MV-4-11 (cell line): ENCODE measurements at regions not wholly inside any gene's neighbourhood (a gene's known extent, or its start where the extent isn't known, plus 50 kb on each side); places are given as distances from the start of the nearest gene placed in this dataset.

Experiments used
- DNase-seq: peaks from one replicate; lab custom pipeline; 2025; lab: John Stamatoyannopoulos, UW

DNA sequence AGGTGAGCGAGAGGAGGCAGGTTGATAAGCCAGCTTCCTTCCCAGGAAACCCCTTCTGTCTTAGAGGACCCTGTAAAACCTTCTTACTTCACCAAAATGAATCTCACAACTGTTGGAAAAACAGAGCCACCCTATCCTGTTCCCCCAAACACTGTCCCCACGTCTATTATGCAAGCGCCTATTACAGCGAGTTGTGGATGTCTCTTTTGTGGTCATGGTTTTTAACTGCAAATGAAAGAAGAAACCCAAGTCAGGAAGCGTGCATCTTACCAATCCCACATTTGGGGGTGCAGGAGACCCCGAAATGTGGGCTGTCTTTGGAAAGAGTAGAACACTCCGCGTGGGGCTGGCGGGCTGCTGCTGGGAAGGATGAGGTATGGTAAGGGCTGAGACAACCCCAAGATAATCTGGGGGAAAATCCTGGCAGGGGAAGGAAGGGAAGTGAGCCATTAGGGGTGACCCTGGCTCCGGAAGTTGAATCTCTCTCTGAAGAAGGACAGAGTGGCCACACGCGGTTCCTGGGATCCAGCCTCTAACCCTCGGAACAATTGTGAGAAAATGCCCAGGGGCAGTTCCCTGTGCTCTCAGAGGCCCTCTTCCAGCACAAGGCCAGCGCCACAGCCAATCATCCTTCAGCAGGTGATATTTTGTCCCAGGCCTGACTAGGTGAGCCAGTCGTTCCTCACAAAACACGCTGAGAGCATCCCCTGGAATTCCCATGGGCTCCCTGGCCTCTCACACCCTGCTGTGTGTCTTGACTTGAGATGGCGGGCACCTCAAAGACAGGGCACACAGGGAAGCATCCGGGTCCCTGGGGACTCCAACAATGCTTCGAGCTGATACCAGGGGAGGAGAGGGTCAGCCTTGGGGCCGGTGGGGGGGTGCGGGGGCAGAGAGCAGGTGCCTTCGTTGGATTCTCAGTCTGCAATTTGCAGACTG, 168.5 kb upstream of the IRF2BP2 start:
- peak; percentile 100 for DNase-seq

DNA sequence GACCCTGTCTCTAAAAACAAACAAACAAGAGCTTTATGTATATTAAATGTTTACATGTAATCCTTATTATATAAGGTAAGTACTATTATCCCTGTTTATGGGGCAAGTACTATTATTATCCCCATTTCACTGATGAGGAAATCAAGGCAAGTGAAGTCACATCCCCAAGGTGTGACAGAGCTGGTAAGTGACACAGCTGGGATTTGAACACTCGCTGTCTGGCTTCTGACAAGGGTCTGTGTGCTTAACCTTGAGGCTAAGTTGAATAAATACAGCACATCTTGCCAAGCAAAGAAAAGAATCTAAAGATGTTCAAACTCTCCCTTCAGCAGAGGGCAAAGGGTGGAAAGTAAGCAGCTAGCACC, 167.9 kb upstream of the IRF2BP2 start:
- no peak for DNase-seq

DNA sequence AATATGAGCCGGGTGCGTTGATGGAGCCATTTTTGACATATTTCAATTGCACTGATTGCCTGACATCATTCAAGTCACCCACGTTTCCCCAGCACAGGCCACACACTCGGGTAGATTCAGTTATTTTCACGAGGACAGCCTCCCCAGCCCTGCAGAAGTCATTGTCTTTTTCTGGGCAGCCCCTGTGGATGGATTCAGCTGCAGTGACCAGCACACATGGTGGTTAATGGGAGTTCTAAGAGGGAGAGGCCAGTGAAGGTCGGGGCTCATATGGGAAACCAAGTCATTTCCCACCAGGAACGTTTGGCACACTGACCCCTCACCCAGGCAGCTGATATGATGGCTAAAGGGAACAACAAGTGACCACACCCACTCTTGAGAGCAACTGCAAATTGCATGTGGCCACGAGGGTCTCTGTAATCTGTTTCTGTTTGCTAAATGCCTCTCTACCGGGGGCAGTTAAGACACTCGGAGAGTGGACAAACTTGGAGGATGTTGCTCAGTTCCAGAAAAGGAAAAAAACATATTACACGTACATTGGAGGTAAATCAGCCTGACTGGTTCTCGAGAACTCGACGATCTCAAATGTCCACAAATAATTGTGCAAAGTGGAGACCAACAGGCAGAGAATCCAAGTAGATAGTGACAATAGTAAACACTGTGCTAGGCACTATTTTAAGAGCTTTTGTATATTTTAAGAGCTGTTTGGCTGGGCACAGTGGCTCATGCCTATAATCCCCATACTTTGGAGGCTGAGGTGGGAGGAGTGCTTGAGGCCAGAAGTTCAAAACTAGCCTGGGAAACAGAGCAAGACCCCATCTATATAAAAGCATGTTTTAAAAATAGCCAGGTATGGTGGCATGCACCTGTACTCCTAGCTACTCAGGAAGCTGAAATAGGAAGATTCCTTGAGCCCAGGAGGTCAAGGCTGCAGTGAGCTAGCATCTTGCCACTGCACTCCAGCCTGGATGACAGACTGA, 167.2 kb upstream of the IRF2BP2 start:
- DNase-seq: no peak

DNA sequence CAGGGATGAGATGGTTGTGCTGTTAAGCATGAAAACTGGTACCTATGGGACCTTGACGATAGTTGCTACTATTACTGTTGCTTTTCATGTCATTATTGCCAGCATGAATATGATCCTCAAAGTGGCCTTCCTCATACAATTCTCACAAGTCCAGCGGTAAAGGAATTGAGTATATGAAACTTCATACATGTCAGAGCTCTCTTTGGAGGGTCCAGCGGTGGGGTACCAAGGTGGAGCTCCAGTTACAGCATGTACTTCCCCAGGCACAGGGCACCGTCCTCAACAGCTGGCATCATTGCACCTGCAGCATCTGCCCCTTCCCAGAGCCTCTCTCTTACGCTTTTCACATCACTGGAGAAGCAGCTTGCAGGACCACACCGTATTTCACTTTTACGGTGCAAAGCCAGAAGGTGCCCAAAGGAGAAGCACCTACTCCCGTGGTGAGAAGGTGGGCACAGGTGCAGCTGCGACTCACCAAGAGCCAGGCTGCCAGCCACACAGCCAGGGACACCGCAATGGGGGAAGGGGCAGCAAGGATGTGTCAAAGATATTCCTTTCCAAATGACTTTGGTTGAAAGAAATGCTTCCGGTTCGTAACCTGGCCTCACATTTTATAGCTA, 166.4 kb upstream of the IRF2BP2 start:
- DNase-seq: no peak

DNA sequence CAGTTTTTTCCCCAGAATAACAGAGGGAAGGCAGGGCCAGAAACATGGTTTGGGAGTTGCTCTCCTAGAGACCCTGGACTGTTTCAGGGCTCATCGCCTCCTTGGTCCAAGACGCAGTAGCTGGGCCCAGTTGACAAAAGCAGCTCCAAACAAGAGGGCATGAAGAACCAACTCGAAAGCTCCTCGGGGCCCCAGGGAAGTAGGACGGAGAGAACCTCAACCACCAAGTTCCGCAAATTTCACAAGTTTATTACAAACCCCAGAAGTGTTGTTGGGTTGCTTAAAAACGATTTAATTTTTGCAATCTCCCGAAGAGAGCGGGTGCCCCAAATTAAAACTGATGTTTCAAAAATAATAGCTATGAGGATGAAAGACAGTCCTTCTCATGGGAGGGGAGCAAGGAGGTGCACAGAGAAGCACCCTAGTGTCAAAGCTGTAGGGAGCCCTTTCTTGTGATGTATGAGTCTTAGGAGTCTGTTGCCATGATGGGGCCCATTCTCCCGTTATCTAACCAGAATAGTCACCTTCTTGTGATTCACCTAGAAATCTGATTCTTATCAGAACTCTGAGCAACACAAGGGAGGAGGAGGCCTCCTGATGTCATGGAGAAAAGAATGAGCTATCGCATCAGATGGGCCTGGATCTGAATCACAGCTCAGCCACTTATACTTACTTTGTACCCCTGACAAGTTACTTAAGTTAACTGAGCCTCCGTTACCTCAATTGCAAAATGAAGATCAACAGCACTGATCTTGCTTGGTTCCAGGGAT, 165.7 kb upstream of the IRF2BP2 start:
- DNase-seq: peak; percentile 98

DNA sequence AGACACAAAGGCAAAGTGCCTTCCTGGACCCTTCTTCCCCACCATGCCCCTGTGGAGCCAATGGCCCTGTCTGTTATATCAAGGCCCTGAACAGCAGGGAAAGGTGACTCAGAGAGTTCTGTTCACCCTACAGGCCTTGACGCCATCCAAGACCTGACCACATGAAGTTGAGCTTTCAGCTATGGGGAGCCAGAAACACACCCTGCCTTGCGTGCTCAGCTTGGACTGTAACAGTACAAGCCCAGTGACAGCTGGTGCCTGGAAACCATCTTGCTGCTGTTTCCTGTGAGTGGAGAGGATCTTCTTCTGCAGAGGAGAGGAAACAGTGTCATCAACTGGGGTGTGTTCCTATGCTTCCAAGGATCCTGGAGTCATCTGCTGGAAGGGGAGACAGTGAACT, 165.0 kb upstream of the IRF2BP2 start:
- peak; percentile 79 for DNase-seq

DNA sequence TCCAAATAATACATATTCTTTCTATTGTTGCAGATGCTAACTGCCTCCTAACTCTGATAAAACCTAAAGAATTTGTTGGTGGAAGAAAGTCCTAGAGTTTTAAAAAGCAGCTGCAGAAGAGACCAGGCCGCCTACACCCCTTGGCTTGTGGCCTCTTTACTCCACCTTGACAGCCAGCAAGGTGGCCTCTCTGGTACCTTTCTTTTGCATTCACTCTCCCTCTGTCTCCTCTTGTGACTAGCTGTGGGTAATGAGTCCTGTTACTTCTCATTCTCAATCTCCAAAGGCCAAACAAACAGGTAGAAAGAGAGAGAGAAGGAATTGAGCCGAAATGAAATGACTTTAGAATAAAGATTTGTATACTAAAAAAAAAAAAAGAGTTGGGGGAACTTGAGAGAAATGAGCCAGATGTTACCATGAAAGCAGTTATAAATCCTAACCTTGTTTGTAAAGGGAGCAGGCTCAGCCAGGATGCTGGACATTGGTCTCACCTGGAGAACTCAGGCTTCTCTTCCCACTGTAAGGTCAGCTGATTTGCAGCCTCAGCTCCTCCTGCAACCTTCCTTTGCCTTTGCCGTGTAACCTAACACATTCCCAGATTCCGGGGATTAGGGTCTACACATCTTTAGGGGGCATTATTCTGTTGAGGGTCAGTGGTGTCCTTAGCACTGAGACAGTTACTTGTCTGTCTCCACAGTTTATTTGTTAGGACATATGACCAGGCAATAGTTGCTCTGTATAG, 164.1 kb upstream of the IRF2BP2 start:
- DNase-seq: no peak

DNA sequence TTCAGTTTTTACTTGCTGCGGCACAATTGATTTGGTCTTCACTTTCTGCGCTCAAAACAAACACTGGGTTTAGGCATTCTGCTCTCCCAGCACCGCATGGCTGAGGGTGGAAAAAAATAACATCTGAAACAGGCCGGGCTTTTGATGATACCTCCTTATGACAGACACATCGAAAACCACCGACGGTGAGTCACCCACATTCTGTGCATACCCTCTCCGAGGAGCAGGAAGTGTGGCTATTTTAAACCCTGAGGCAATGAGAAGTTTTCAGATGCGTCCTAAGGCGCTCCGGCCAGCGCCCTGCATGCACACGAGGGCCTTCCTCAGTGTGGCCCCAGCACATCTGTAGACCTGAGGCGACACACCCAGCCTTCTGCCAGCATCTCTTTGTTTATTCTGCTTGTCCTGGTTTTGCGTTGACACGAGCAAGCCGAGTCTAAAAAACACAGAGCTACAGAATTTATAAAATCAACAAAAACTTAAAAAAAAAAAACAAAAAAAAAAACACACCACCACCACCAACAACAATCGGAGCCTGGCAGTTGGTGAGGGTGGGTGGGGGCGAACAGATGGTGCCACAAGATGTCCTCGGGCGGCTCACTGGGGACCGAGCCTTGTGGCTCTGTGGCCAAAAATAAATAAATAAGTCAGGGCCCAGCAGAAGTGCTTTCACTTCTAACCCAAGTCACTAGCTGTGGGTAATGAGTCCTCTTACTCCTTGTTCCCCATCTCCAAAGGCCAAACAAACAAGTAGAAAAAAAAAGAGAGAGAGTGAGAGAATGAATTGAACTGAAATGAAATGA, 162.6 kb upstream of the IRF2BP2 start:
- peak; percentile 100 for DNase-seq

DNA sequence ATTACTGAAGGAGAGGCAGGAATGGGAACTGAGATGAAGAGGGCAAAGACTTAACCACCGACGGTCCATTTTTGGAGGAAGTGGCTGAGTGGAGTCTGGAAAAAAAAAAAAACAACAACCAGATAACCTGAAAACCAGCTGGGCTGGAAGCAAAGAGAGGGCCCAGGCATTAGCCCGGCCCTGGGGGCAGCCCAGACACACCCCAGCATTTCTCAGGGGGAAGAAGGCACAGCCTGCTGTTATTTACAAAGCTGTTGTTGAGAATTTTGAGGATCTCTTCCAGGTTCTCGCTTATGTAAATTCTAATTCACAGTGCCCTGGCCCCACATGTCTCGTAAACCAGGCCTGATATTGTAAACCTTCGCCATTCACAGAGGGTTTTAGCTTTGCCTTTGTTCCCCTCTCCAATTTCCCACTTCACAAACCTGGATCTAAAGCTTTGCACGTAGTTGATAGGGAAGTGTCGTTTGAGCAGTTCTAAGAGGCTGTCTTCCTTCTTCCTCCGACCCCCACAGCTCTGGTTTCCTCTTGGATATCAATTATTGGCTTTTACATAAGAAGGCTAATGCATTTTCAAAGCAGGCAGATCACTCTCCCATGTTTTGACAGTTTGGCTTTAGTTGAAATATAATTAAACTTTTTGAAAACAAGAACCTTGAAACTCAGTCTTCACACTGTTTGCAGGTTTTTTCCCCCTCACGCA, 161.8 kb upstream of the IRF2BP2 start:
- peak; percentile 80 for DNase-seq

DNA sequence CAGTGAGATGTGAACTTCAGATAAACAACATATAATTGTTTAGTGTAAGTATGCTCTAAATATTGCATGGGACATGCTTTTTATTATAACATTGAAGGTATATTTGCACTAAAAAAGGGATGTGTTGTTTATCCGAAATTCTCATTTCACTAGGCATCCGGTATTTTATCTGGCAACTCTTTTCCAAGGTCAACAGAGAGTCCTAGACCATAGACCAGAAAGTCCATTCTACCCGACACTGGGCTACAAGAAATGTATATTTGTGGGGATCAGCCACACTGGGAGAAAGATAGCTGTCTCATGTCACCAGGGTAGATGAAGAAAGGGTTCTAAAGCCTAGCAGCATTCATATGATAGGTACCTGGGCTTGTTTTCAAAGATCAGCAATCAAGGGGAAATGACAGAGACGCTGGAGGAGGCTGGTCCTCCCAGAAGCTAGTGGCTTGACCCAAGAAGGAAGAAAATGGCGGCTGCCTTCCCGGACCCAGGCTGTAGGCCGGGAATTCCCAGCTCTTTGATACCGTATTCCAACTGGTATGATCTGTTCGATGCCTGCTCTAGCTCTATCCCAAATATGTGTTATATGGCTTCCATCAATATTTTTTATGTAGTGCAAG, 161.1 kb upstream of the IRF2BP2 start:
- DNase-seq: no peak

DNA sequence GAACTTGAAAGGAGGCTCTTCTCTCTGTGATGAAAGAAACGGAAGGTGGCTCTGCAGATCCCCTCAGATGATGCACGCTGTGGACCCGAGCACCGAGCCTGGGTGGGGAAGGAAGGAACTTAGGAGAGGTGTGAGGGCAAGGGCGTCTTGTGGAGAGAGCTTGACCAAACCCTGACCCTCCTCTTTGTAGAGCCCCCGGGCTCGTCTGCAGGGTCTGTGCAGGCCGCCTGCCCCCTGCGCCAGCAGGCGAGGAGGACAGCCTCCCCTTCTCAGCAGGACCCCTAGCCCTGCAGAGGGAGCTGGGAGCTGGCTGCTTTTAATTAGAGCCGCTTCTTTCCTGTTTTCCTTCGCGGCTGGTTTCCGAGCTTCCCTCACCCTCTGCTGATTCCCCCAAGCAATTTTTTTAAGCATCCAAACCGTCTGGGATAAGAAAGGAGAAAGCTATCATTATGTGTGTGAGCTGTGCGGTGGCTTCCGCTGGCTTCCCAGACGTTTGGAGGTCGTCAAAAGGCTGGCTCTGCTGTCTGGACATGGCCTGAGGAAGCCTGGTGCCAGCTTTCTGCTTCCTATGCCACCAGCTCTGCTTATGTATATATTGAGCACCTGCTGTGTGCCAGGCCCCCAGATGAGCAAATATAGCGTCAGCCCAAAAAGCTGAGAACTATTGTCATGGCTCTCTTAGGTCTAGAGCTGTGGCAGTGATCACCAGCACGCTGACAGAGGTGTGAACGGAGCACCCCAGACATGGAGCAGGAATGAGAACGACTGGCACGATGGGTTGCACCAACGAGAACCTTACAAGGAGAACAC, 160.2 kb upstream of the IRF2BP2 start:
- DNase-seq: no peak

DNA sequence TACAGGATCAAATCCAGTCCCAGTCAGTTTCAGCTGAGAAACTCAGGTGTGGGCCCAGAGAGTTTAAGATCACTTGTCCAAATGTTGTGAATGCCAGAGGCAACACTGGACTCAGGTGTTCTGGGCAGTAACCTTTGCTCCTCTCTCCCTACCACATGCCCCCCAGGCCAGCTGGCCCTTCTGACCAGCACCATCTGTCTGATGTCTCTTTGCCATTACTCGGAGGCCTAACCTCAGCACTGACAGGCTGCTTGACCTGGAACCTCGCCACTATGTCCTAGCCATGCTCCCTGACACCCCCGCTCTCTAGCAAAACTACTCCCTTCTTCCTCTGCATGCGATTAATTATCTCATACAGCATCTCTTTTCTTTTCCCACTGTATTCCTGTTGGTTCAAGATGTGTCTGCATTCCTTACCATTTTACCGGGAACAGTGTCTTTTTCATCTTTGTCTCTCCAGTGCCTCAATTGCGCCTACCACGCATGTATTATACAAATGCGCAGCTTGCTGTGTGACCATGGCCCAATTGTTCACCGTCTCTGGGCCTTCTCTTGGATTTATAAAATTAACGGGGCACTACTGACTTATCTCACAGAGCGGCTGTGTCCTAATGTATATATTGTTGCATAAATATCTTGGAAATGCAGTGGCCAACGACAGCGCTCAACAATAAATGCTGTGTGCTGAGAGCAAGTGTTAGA, 159.5 kb upstream of the IRF2BP2 start:
- DNase-seq: no peak

DNA sequence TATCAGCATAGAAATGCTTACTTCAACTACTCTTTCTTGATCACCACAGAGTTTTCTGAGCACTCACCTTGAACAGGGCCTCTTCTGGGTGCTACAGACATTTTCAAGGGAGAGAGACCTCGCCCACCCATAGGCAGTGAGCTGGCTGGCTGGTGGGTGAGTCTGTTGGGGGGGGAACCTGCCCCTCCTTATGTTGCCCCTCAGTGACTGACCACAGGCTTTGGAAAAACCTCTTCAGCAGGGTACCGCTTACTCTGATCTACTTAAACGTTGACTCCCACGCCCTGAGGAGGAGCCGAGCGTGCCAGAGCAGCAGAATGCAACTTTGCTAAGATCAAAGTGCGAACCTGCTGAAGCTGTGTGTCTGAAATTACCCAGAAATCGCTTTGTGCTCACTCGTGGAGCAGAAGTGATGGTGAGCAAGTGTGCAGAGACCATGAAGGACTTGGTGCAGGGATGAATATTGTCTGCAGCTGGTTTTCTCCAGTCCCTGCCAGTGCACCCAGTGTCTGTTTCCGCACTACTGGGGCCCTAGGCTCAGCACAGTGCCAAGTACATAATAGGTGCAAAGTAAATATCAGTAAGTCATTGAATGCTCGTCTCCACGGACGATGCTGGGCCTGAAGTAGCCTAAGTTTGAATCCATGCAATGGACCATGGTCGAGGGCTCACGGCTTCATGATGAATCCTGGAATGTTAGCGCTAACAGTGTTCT, 158.7 kb upstream of the IRF2BP2 start:
- no peak for DNase-seq

DNA sequence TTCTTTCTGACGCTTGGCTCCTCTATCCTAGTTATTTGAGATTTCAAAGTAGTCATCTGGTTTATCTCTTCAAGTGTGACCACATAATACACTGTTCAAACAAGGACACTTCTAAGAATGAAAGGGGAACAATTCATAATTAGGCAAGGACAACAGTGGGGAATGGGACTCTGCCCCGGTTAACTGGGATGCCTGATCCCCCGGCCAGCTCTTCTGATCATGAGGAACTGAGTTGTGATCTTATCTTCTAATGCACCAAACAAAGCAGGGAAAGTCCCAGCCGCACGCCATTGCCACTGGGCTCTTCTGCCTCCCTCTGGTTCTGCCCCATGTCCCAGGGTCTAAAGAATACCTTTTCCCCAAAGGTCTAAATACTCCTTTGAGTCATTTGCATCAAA, 158.2 kb upstream of the IRF2BP2 start:
- peak; percentile 66 for DNase-seq

DNA sequence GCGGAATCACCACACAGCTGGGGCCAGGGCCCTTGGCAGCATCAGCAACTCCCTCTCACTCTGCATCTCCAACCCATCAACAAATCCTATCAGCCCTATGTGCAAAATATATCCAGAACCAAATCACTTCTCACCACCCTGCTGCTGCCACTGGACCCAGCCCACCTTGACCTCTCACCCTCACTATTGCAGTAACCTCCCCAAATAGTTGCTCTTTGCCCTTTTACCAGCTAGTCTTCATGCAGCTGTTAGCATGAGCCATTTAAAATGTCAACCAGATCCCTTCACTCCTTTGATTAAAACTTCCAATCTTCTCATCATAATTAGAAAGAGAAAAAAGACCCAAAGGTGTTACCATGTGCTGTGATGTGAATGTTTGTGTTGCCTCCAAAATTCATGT, 155.7 kb upstream of the IRF2BP2 start:
- no peak for DNase-seq

DNA sequence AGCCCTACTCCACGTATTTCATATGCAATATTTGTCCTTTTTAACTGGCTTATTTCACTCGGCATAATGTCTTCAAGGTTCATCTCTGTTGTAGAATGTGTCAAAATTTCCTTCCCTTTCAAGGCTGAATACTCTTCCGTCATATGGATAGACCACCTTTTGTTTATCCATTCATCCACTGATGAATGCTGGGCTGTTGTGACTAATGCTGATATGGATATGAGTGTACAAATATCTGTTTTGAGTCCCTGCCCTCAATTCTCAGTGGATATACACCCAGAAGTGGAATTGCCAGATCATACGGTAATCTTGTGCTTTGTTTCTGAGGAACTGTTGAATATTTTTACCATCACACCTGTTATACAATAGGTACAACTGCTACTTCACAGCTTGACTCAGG, 155.2 kb upstream of the IRF2BP2 start:
- no peak for DNase-seq

DNA sequence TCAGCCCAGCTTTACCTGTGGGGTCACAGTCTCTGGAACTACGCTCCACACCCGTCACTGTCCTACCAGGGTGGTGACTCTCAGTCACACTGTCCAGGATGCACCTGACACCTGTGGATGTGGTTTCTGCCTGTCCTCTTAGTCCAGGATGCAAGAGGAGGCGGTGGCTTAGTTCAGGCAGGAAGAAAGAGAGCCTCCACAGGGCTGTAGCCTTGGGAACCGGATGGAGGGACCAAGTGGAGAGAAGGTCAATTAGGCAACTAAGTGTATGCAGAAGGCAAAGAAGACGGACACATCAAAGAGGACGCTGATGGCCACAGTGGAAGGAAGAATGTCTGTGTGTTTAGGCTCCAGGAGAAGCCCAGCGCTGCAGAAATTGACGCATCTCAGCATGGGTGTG, 153.9 kb upstream of the IRF2BP2 start:
- no peak for DNase-seq
